WTC11 (cell line): ENCODE measurements at regions not wholly inside any gene's neighbourhood (a gene's known extent, or its start where the extent isn't known, plus 50 kb on each side); places are given as distances from the start of the nearest gene placed in this dataset.

Source experiments
- ATAC-seq: fragments of 200-7000 bp; cut with Tn5 transposase; 2 replicates; pipeline ENCODE4 v1.10.0; 2021; ENCODE audit warnings: mild to moderate bottlenecking, moderate library complexity
- CTCF ChIA-PET: fragments of 300-600 bp; sonication (Branson Sonifier 250); formaldehyde crosslinking; loops from one replicate; lab custom pipeline; 2021; ENCODE audit warnings: antibody characterized with exemption; lab: Charles Lee
- POLR2A ChIA-PET: fragments of 350-600 bp; sonication (Branson Sonifier 250); formaldehyde crosslinking; loops from one replicate; lab custom pipeline; 2021; ENCODE audit warnings: antibody characterized with exemption; lab: Charles Lee
- DNase-seq: peaks from one replicate; pipeline ENCODE4 v3.0.0; 2021; ENCODE audit warnings: low spot score
- H3K27ac Mint-ChIP-seq: 2 replicates; pipeline ENCODE4 v1.8.0; 2021; ENCODE audit warnings: mixed read lengths
- H3K27me3 Mint-ChIP-seq: 2 replicates; pipeline ENCODE4 v1.8.0; 2021; ENCODE audit warnings: low read depth, mild to moderate bottlenecking, moderate library complexity, mixed read lengths
- H3K36me3 Mint-ChIP-seq: 2 replicates; pipeline ENCODE4 v1.8.0; 2021; ENCODE audit warnings: mixed read lengths
- H3K4me1 Mint-ChIP-seq: 2 replicates; pipeline ENCODE4 v1.8.0; 2022; ENCODE audit warnings: mixed read lengths
- H3K4me3 Mint-ChIP-seq: 2 replicates; pipeline ENCODE4 v1.8.0; 2021; ENCODE audit warnings: mild to moderate bottlenecking, moderate library complexity, mixed read lengths
- H3K9me3 Mint-ChIP-seq: 2 replicates; pipeline ENCODE4 v1.8.0; 2021; ENCODE audit warnings: mixed read lengths
- ATF3 ChIP-seq: sonication (generic); formaldehyde crosslinking; conservative IDR thresholded peaks from 2 replicates; pipeline ENCODE4 v1.8.1; 2022; ENCODE audit warnings: mild to moderate bottlenecking, missing genetic modification reagents
- CREM ChIP-seq: sonication (generic); formaldehyde crosslinking; IDR thresholded peaks from 2 replicates; pipeline ENCODE4 v1.8.1; 2022; ENCODE audit warnings: mild to moderate bottlenecking, missing genetic modification reagents, moderate library complexity
- E2F4 ChIP-seq: sonication (generic); formaldehyde crosslinking; IDR thresholded peaks from 2 replicates; pipeline ENCODE4 v1.8.1; 2022; ENCODE audit warnings: low read depth, mild to moderate bottlenecking, moderate library complexity, missing genetic modification reagents, borderline replicate concordance
- GTF2I ChIP-seq: fragments of 250-450 bp; sonication (Bioruptor Pico); conservative IDR thresholded peaks from 2 replicates; pipeline ENCODE4 v1.4.0; 2021; ENCODE audit warnings: mild to moderate bottlenecking
- JAZF1 ChIP-seq: fragments of 250-450 bp; sonication (Bioruptor Pico); IDR thresholded peaks from 2 replicates; pipeline ENCODE4 v1.9.0; 2021; ENCODE audit warnings: moderate library complexity, mild to moderate bottlenecking, inconsistent platforms
- RORB ChIP-seq: fragments of 250-450 bp; sonication (Bioruptor Pico); IDR thresholded peaks from 2 replicates; pipeline ENCODE4 v1.9.0; 2021; ENCODE audit warnings: mild to moderate bottlenecking
- ZNF232 ChIP-seq: sonication (generic); formaldehyde crosslinking; IDR thresholded peaks from 2 replicates; pipeline ENCODE4 v1.8.0; 2022; ENCODE audit warnings: mild to moderate bottlenecking, missing genetic modification reagents

- TF ChIP-seq ATF3 (no peak), GTF2I (0 out of 2 replicates have a peak, but pooled peaks have one; percentile 45), CREM (CRISPR knock-in tag) (no peak), JAZF1 (no peak), ZNF232 (CRISPR knock-in tag) (no peak), RORB (CRISPR knock-in tag) (no peak)
- TF ChIP-seq, all 79 proteins: peak for 1
- DNase-seq (no peak), ATAC-seq (no peak)
- Mint-ChIP-seq H3K9me3 (peaks cover 20% of the 10 kb centered on the region), H3K4me1 (no peaks in the 10 kb centered on the region), H3K27ac (no peak overlapping the region), H3K27me3 (no peaks in the 10 kb centered on the region; the same call in 1 of the 2 replicates), H3K4me3 (no peak overlapping the region), H3K36me3 (no peaks in the 10 kb centered on the region; the same call in 1 of the 2 replicates)
- POLR2A ChIA-PET: no interaction called here
- CTCF ChIA-PET: no interaction called here
These were observed 59.4 kb upstream of the PRKG2 start for GRCh38 chr4:81274460-81274859.

- ATAC-seq (no peak), DNase-seq (no peak)
- H3K27me3 Mint-ChIP-seq: no peaks in the 10 kb centered on the region
- peaks cover 14% of the 10 kb centered on the region for H3K9me3 Mint-ChIP-seq
- ChIA-PET POLR2A (no interaction called here), CTCF (no interaction called here)
- H3K4me3 Mint-ChIP-seq: no peak overlapping the region
- no peaks in the 10 kb centered on the region for H3K4me1 Mint-ChIP-seq
- H3K36me3 Mint-ChIP-seq: no peaks in the 10 kb centered on the region; the same call in 1 of the 2 replicates
- no peak overlapping the region for H3K27ac Mint-ChIP-seq
- TF ChIP-seq E2F4 (CRISPR knock-in tag): no peak
These were observed 57.6 kb upstream of the PRKG2 start for GRCh38 chr4:81272671-81273070.
